Keratinocyte (primary cell): ENCODE measurements at regions not wholly inside any gene's neighbourhood (a gene's known extent, or its start where the extent isn't known, plus 50 kb on each side); places are given as distances from the start of the nearest gene placed in this dataset.

Source experiments
- DNase-seq: peaks from one replicate; pipeline ENCODE4 v3.0.0-alpha.2; 2011; ENCODE audit warnings: low read depth, missing footprints, low spot score
- FAIRE-seq: peaks from 2 replicates; lab custom pipeline; 2011; peaks lifted over from hg19 to GRCh38; lab: Jason Lieb, UNC
- H2AFZ ChIP-seq: 2 replicates; pipeline ENCODE4 v1.6.0; 2012; ENCODE audit warnings: low read length, control low read depth, inconsistent platforms; ENCODE audit not compliant: control insufficient read depth
- H3K27ac ChIP-seq: 2 replicates; pipeline ENCODE4 v1.5.1; 2011; ENCODE audit warnings: low read length; ENCODE audit not compliant: control insufficient read depth, insufficient read depth
- H3K27me3 ChIP-seq: 3 replicates; pipeline ENCODE4 v1.6.0; 2011; ENCODE audit warnings: low read length; ENCODE audit not compliant: control insufficient read depth, insufficient read depth; ENCODE audit errors: extremely low read depth
- H3K36me3 ChIP-seq, 2 experiments: 2 replicates in 1 of 2; 3 replicates in 1 of 2; pipeline ENCODE4 v1.5.1; 2011; ENCODE audit warnings: low read length in 2 of 2, mild to moderate bottlenecking in 1 of 2; ENCODE audit not compliant: control insufficient read depth in 2 of 2, insufficient read depth in 2 of 2; ENCODE audit errors: extremely low read depth in 1 of 2
- H3K4me1 ChIP-seq: 3 replicates; pipeline ENCODE4 v1.5.1; 2011; ENCODE audit warnings: low read length; ENCODE audit not compliant: control insufficient read depth, insufficient read depth; ENCODE audit errors: extremely low read depth
- H3K4me2 ChIP-seq: 3 replicates; pipeline ENCODE4 v1.6.0; 2011; ENCODE audit warnings: low read depth, low read length; ENCODE audit not compliant: control insufficient read depth, insufficient read depth; ENCODE audit errors: extremely low read depth
- H3K4me3 ChIP-seq, 3 experiments: fragments of 200-600 bp in 1 of 3; sonication (generic) in 1 of 3; 2 replicates in 2 of 3; 3 replicates in 1 of 3; pipeline ENCODE4 v1.5.1; 2011 to 2016; ENCODE audit warnings: low read length in 3 of 3, mild to moderate bottlenecking in 3 of 3, control low read depth in 2 of 3, inconsistent platforms in 1 of 3, low read depth in 1 of 3, mixed read lengths in 1 of 3, mixed run types in 1 of 3, moderate library complexity in 1 of 3; ENCODE audit not compliant: control insufficient read depth in 2 of 3, insufficient read depth in 2 of 3; ENCODE audit errors: extremely low read depth in 1 of 3
- H3K79me2 ChIP-seq: 2 replicates; pipeline ENCODE4 v1.6.0; 2012; ENCODE audit warnings: low read length; ENCODE audit not compliant: control insufficient read depth, insufficient read depth
- H3K9ac ChIP-seq: 3 replicates; pipeline ENCODE4 v1.6.0; 2011; ENCODE audit warnings: low read length; ENCODE audit not compliant: control insufficient read depth, insufficient read depth; ENCODE audit errors: extremely low read depth
- H3K9me1 ChIP-seq: 3 replicates; pipeline ENCODE4 v1.6.0; 2011; ENCODE audit warnings: low read length; ENCODE audit not compliant: control insufficient read depth, insufficient read depth; ENCODE audit errors: extremely low read depth
- H3K9me3 ChIP-seq: 2 replicates; pipeline ENCODE4 v1.5.1; 2012; ENCODE audit warnings: low read depth, low read length; ENCODE audit not compliant: control insufficient read depth
- H4K20me1 ChIP-seq: 3 replicates; pipeline ENCODE4 v1.6.0; 2011; ENCODE audit warnings: low read length; ENCODE audit not compliant: control insufficient read depth, insufficient read depth; ENCODE audit errors: extremely low read depth
- EZH2 ChIP-seq: IDR thresholded peaks from one replicate; pipeline ENCODE4 v1.6.1; 2012; ENCODE audit warnings: inconsistent platforms, mild to moderate bottlenecking, low read length, moderate library complexity
- dilution Hi-C: fragments of 300-500 bp; cut with MboI; formaldehyde crosslinking; loops from one replicate; pipeline ENCODE4 v1.7.0; 2020; ENCODE audit warnings: low sequenced_read_pairs; ENCODE audit not compliant: extremely low pct_ligation_motif_present
- TF ChIP-seq, protein P1 (sequence below), 3 experiments: IDR thresholded peaks in 1 of 3; conservative IDR thresholded peaks in 1 of 3; optimal IDR thresholded peaks in 1 of 3; 2 replicates in 2 of 3; 3 replicates in 1 of 3; pipeline versions ENCODE3 to v1.5.1; 2011; ENCODE audit warnings: low read length in 3 of 3, mild to moderate bottlenecking in 3 of 3, moderate library complexity in 2 of 3, control low read depth in 1 of 3, inconsistent platforms in 1 of 3; ENCODE audit not compliant: insufficient read depth in 2 of 3; ENCODE audit errors: extremely low read depth in 1 of 3

DNA sequence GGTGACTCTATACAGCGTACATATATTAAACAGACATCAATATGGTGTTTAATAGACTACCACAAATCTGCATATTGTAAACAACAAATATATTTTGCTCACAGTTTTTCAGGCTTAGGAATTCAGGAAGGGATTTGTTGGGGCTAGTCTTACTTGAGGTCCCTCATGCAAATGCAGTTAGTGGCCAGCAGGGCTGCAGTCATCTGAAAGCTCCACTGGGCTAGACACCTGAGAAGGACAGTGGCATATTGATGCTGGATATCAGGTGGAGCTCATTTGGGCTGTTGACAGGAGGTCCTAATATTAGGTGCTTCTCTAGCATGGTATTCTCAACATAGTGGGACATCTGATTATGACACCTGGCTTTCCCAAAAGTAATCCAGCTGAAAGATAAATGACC, 493.8 kb upstream of the PABPC4L start:
- no peaks in the 10 kb centered on the region for H3K36me3 ChIP-seq
- H3K27ac ChIP-seq: no peak overlapping the region
- H3K27me3 ChIP-seq: no peaks in the 10 kb centered on the region
- no peak for TF ChIP-seq EZH2
- TF ChIP-seq, protein P1, sequence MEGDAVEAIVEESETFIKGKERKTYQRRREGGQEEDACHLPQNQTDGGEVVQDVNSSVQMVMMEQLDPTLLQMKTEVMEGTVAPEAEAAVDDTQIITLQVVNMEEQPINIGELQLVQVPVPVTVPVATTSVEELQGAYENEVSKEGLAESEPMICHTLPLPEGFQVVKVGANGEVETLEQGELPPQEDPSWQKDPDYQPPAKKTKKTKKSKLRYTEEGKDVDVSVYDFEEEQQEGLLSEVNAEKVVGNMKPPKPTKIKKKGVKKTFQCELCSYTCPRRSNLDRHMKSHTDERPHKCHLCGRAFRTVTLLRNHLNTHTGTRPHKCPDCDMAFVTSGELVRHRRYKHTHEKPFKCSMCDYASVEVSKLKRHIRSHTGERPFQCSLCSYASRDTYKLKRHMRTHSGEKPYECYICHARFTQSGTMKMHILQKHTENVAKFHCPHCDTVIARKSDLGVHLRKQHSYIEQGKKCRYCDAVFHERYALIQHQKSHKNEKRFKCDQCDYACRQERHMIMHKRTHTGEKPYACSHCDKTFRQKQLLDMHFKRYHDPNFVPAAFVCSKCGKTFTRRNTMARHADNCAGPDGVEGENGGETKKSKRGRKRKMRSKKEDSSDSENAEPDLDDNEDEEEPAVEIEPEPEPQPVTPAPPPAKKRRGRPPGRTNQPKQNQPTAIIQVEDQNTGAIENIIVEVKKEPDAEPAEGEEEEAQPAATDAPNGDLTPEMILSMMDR (optimal IDR thresholded peaks at IDR 0.05 in 1 of 3, IDR thresholded peaks at IDR 0.05 in 1 of 3, conservative IDR thresholded peaks at IDR 0.05 in 1 of 3; ENCODE audit: extremely low read depth in 1 of 3, insufficient read depth in 2 of 3, low read length in 3 of 3): no peak
- no peak overlapping the region for H3K4me3 ChIP-seq
- no peak overlapping the region for H2AFZ ChIP-seq
- no peak overlapping the region for H3K4me2 ChIP-seq
- no peaks in the 10 kb centered on the region for H4K20me1 ChIP-seq
- FAIRE-seq (no peak), DNase-seq (no peak)
- no peaks in the 10 kb centered on the region for H3K79me2 ChIP-seq
- H3K9me3 ChIP-seq: no peaks in the 10 kb centered on the region
- no peaks in the 10 kb centered on the region for H3K4me1 ChIP-seq
- dilution Hi-C loops: no loop called here
- H3K9me1 ChIP-seq: no peaks in the 10 kb centered on the region
- no peak overlapping the region for H3K9ac ChIP-seq

DNA sequence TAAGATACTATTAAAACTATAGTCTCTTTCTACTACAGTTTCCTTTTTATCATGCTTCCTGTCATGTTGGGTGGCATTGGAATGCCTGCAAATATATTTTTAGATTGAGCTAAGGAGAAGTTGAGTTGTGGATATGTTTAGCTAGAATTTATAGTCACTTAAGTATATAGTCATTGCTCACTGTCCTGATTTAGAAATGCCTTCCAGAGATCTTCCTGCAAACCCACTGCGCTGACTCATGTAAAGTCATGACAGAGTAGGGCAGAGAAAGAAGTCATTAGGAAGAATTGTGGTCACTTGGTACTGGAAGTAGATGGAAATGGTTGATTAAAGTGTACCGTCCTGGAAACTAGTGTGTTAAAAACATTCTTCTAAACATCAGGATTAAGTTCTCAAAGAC, 490.3 kb upstream of the PABPC4L start:
- Histone ChIP-seq H4K20me1 (no peaks in the 10 kb centered on the region), H3K4me2 (no peak overlapping the region), H3K36me3 (no peaks in the 10 kb centered on the region), H3K9me3 (peaks cover 2% of the 10 kb centered on the region), H3K27me3 (no peaks in the 10 kb centered on the region), H3K27ac (no peak overlapping the region), H2AFZ (no peak overlapping the region), H3K9ac (no peak overlapping the region), H3K4me1 (no peaks in the 10 kb centered on the region), H3K79me2 (no peaks in the 10 kb centered on the region), H3K9me1 (no peaks in the 10 kb centered on the region), H3K4me3 (no peak overlapping the region)
- no peak for TF ChIP-seq EZH2
- TF ChIP-seq, protein P1 (optimal IDR thresholded peaks at IDR 0.05 in 1 of 3, IDR thresholded peaks at IDR 0.05 in 1 of 3, conservative IDR thresholded peaks at IDR 0.05 in 1 of 3; ENCODE audit: extremely low read depth in 1 of 3, insufficient read depth in 2 of 3, low read length in 3 of 3): no peak
- FAIRE-seq (no peak), DNase-seq (no peak)
- dilution Hi-C loops: no loop called here
